Astrocyte (in vitro differentiated cells and primary cell): ENCODE measurements at regions not wholly inside any gene's neighbourhood (a gene's known extent, or its start where the extent isn't known, plus 50 kb on each side); places are given as distances from the start of the nearest gene placed in this dataset.

Experiments
- DNase-seq: peaks from one replicate; pipeline ENCODE4 v3.0.0-alpha.2; 2010; ENCODE audit warnings: low read depth
- FAIRE-seq: peaks from 2 replicates; lab custom pipeline; 2011; peaks lifted over from hg19 to GRCh38; lab: Jason Lieb, UNC
- H2AFZ ChIP-seq: 2 replicates; pipeline ENCODE4 v1.6.0; 2012; ENCODE audit warnings: low read depth, low read length, inconsistent platforms
- H3K27ac ChIP-seq: 2 replicates; pipeline ENCODE4 v1.5.1; 2011; ENCODE audit warnings: low read depth, low read length, inconsistent platforms
- H3K27me3 ChIP-seq: 2 replicates; pipeline ENCODE4 v1.6.0; 2011; ENCODE audit warnings: low read length, inconsistent platforms; ENCODE audit not compliant: insufficient read depth
- H3K36me3 ChIP-seq: 2 replicates; pipeline ENCODE4 v1.5.1; 2011; ENCODE audit warnings: low read length, inconsistent platforms; ENCODE audit not compliant: insufficient read depth
- H3K4me1 ChIP-seq: 2 replicates; pipeline ENCODE4 v1.5.1; 2011; ENCODE audit warnings: low read length, inconsistent platforms; ENCODE audit not compliant: insufficient read depth
- H3K4me2 ChIP-seq: 2 replicates; pipeline ENCODE4 v1.6.0; 2012; ENCODE audit warnings: low read length, inconsistent platforms
- H3K4me3 ChIP-seq: 2 replicates; pipeline ENCODE4 v1.5.1; 2011; ENCODE audit warnings: low read depth, mild to moderate bottlenecking, low read length, inconsistent platforms; ENCODE audit not compliant: insufficient read depth
- H3K79me2 ChIP-seq: 2 replicates; pipeline ENCODE4 v1.6.0; 2012; ENCODE audit warnings: mild to moderate bottlenecking, low read length, inconsistent platforms; ENCODE audit not compliant: insufficient read depth
- H3K9ac ChIP-seq: 2 replicates; pipeline ENCODE4 v1.6.0; 2012; ENCODE audit warnings: mild to moderate bottlenecking, low read length, inconsistent platforms
- H3K9me3 ChIP-seq: 2 replicates; pipeline ENCODE4 v1.5.1; 2012; ENCODE audit warnings: low read depth, mild to moderate bottlenecking, low read length, inconsistent platforms; ENCODE audit not compliant: insufficient read depth
- H4K20me1 ChIP-seq: 2 replicates; pipeline ENCODE4 v1.6.0; 2012; ENCODE audit warnings: low read length, inconsistent platforms; ENCODE audit not compliant: insufficient read depth
- H3K27ac Mint-ChIP-seq: one replicate; pipeline ENCODE4 v1.8.0; 2021; ENCODE audit warnings: mild to moderate bottlenecking, mixed read lengths; ENCODE audit not compliant: unreplicated experiment
- H3K27me3 Mint-ChIP-seq: one replicate; pipeline ENCODE4 v1.8.0; 2021; ENCODE audit warnings: low read depth, mixed read lengths; ENCODE audit not compliant: unreplicated experiment
- H3K36me3 Mint-ChIP-seq: one replicate; pipeline ENCODE4 v1.8.0; 2021; ENCODE audit warnings: low read depth, mixed read lengths; ENCODE audit not compliant: unreplicated experiment
- H3K4me1 Mint-ChIP-seq: one replicate; pipeline ENCODE4 v1.8.0; 2021; ENCODE audit warnings: low read depth, mixed read lengths; ENCODE audit not compliant: unreplicated experiment
- H3K4me3 Mint-ChIP-seq: one replicate; pipeline ENCODE4 v1.8.0; 2021; ENCODE audit warnings: mild to moderate bottlenecking, moderate library complexity, mixed read lengths; ENCODE audit not compliant: unreplicated experiment
- H3K9me3 Mint-ChIP-seq: one replicate; pipeline ENCODE4 v1.8.0; 2021; ENCODE audit warnings: mild to moderate bottlenecking, mixed read lengths; ENCODE audit not compliant: unreplicated experiment
- CTCF ChIP-seq: IDR thresholded peaks from 2 replicates; pipeline ENCODE4 v1.5.1; 2011; ENCODE audit warnings: low read depth, mild to moderate bottlenecking, inconsistent platforms, low read length, moderate library complexity; ENCODE audit not compliant: insufficient read depth
- EZH2 ChIP-seq: IDR thresholded peaks from 2 replicates; pipeline ENCODE4 v1.6.1; 2012; ENCODE audit warnings: mild to moderate bottlenecking, low read length, inconsistent platforms; ENCODE audit not compliant: insufficient read depth

- no peaks in the 10 kb centered on the region for H3K36me3 ChIP-seq
- no peak for FAIRE-seq
- Mint-ChIP-seq H3K4me3 (no peak overlapping the region), H3K27ac (no peak overlapping the region), H3K27me3 (no peaks in the 10 kb centered on the region), H3K4me1 (no peaks in the 10 kb centered on the region), H3K9me3 (peaks cover 2% of the 10 kb centered on the region), H3K36me3 (no peaks in the 10 kb centered on the region)
- H3K4me2 ChIP-seq: no peak overlapping the region
- no peaks in the 10 kb centered on the region for H3K27me3 ChIP-seq
- no peaks in the 10 kb centered on the region for H3K4me1 ChIP-seq
- DNase-seq: no peak
- H3K79me2 ChIP-seq: no peaks in the 10 kb centered on the region
- no peak overlapping the region for H3K9ac ChIP-seq
- H2AFZ ChIP-seq: no peak overlapping the region
- H3K27ac ChIP-seq: no peak overlapping the region
- H4K20me1 ChIP-seq: no peaks in the 10 kb centered on the region
- TF ChIP-seq CTCF: no peak
- no peak for TF ChIP-seq EZH2
- H3K9me3 ChIP-seq: no peaks in the 10 kb centered on the region
- H3K4me3 ChIP-seq: no peak overlapping the region
These were observed 785.0 kb downstream of the PDCD6IP start for GRCh38 chr3:34583451-34583850.

- Histone ChIP-seq H4K20me1 (no peaks in the 10 kb centered on the region), H3K4me2 (no peak overlapping the region), H3K27me3 (no peaks in the 10 kb centered on the region), H3K9me3 (no peaks in the 10 kb centered on the region), H2AFZ (no peak overlapping the region), H3K36me3 (no peaks in the 10 kb centered on the region), H3K79me2 (no peaks in the 10 kb centered on the region), H3K27ac (no peak overlapping the region), H3K4me3 (no peak overlapping the region), H3K4me1 (no peaks in the 10 kb centered on the region), H3K9ac (no peak overlapping the region)
- H3K27ac Mint-ChIP-seq: no peak overlapping the region
- FAIRE-seq (no peak), DNase-seq (no peak)
- no peak overlapping the region for H3K4me3 Mint-ChIP-seq
- H3K9me3 Mint-ChIP-seq: peaks cover 4% of the 10 kb centered on the region
- H3K4me1 Mint-ChIP-seq: no peaks in the 10 kb centered on the region
- TF ChIP-seq CTCF: no peak
- no peak for TF ChIP-seq EZH2
- no peaks in the 10 kb centered on the region for H3K27me3 Mint-ChIP-seq
- no peaks in the 10 kb centered on the region for H3K36me3 Mint-ChIP-seq
These were observed 786.5 kb downstream of the PDCD6IP start for GRCh38 chr3:34584971-34585370.

GRCh38 chr3:34599595-34599994 is 801.2 kb downstream of the PDCD6IP start:
- no peaks in the 10 kb centered on the region for H3K36me3 ChIP-seq
- no peaks in the 10 kb centered on the region for H3K27me3 ChIP-seq
- no peak overlapping the region for H2AFZ ChIP-seq
- H3K4me1 Mint-ChIP-seq: no peaks in the 10 kb centered on the region
- no peak overlapping the region for H3K9ac ChIP-seq
- DNase-seq (no peak), FAIRE-seq (no peak)
- no peak overlapping the region for H3K27ac Mint-ChIP-seq
- no peaks in the 10 kb centered on the region for H3K27me3 Mint-ChIP-seq
- H3K9me3 Mint-ChIP-seq: no peaks in the 10 kb centered on the region
- H3K4me2 ChIP-seq: no peak overlapping the region
- H3K4me3 Mint-ChIP-seq: no peak overlapping the region
- no peaks in the 10 kb centered on the region for H3K4me1 ChIP-seq
- H4K20me1 ChIP-seq: no peaks in the 10 kb centered on the region
- no peaks in the 10 kb centered on the region for H3K9me3 ChIP-seq
- H3K79me2 ChIP-seq: no peaks in the 10 kb centered on the region
- H3K36me3 Mint-ChIP-seq: no peaks in the 10 kb centered on the region
- no peak for TF ChIP-seq CTCF
- TF ChIP-seq EZH2: no peak
- H3K27ac ChIP-seq: no peak overlapping the region
- no peak overlapping the region for H3K4me3 ChIP-seq
